Neuronal stem cell (in vitro differentiated cells): ENCODE measurements at regions not wholly inside any gene's neighbourhood (a gene's known extent, or its start where the extent isn't known, plus 50 kb on each side); places are given as distances from the start of the nearest gene placed in this dataset.

Experiments
- DNase-seq: peaks from one replicate; pipeline ENCODE4 v3.0.0-alpha.2; 2013; ENCODE audit warnings: low spot score
- H2AFZ ChIP-seq: one replicate; pipeline ENCODE4 v1.6.1; 2013; ENCODE audit warnings: mild to moderate bottlenecking, low read length, inconsistent platforms
- H2AK5ac ChIP-seq: 2 replicates; pipeline ENCODE4 v1.6.1; 2013; ENCODE audit warnings: low read depth, mild to moderate bottlenecking, inconsistent platforms, low read length, moderate library complexity, mixed read lengths
- H2BK120ac ChIP-seq: 2 replicates; pipeline ENCODE4 v1.6.1; 2013; ENCODE audit warnings: low read depth, mild to moderate bottlenecking, inconsistent platforms, low read length, moderate library complexity, mixed read lengths
- H2BK12ac ChIP-seq: one replicate; pipeline ENCODE4 v1.6.1; 2013; ENCODE audit warnings: low read length, inconsistent platforms
- H2BK15ac ChIP-seq: 2 replicates; pipeline ENCODE4 v1.6.1; 2013; ENCODE audit warnings: mild to moderate bottlenecking, low read length, inconsistent platforms, mixed read lengths
- H2BK5ac ChIP-seq: one replicate; pipeline ENCODE4 v1.6.1; 2013; ENCODE audit warnings: inconsistent platforms, mild to moderate bottlenecking, low read length, moderate library complexity
- H3K14ac ChIP-seq: one replicate; pipeline ENCODE4 v1.6.1; 2013; ENCODE audit warnings: low read length, inconsistent platforms
- H3K18ac ChIP-seq: 2 replicates; pipeline ENCODE4 v1.6.1; 2013; ENCODE audit warnings: low read length, inconsistent platforms
- H3K23ac ChIP-seq: 2 replicates; pipeline ENCODE4 v1.6.1; 2013; ENCODE audit warnings: low read depth, mild to moderate bottlenecking, mixed read lengths, low read length, inconsistent platforms; ENCODE audit not compliant: poor library complexity
- H3K27ac ChIP-seq: replicated peaks from 3 replicates; pipeline ENCODE4 v1.5.1; 2013; ENCODE audit warnings: low read length, inconsistent platforms
- H3K27me3 ChIP-seq, 3 experiments: 2 replicates each; pipeline ENCODE4 v1.6.1; 2013; ENCODE audit warnings: low read length in 3 of 3, mild to moderate bottlenecking in 2 of 3, inconsistent platforms in 1 of 3, low read depth in 1 of 3, mixed read lengths in 1 of 3, moderate library complexity in 1 of 3; ENCODE audit not compliant: control insufficient read depth in 3 of 3, insufficient read depth in 3 of 3
- H3K36me3 ChIP-seq, 2 donors: replicated peaks in 1 of 2; 2 replicates each; pipeline ENCODE4 v1.6.1; 2013; ENCODE audit warnings: low read length in 2 of 2; ENCODE audit not compliant: control insufficient read depth in 2 of 2, insufficient read depth in 2 of 2
- H3K4ac ChIP-seq: 2 replicates; pipeline ENCODE4 v1.6.1; 2013; ENCODE audit warnings: inconsistent platforms, mild to moderate bottlenecking, low read length, moderate library complexity
- H3K4me1 ChIP-seq, 2 donors: 1 replicate in 1 of 2; 2 replicates in 1 of 2; pipeline ENCODE4 v1.6.1; 2013; ENCODE audit warnings: low read length in 2 of 2, low read depth in 1 of 2; ENCODE audit not compliant: control insufficient read depth in 2 of 2, insufficient read depth in 1 of 2
- H3K4me2 ChIP-seq: one replicate; pipeline ENCODE4 v1.6.1; 2013; ENCODE audit warnings: mild to moderate bottlenecking, low read length, inconsistent platforms; ENCODE audit not compliant: insufficient read depth, poor library complexity, severe bottlenecking
- H3K4me3 ChIP-seq, 2 donors: 2 replicates each; pipeline ENCODE4 v1.5.1; 2013; ENCODE audit warnings: low read length in 2 of 2, mild to moderate bottlenecking in 2 of 2, inconsistent platforms in 1 of 2, moderate library complexity in 1 of 2
- H3K79me1 ChIP-seq: one replicate; pipeline ENCODE4 v1.6.1; 2013; ENCODE audit warnings: low read depth, mild to moderate bottlenecking, inconsistent platforms, low read length, moderate library complexity
- H3K9ac ChIP-seq: one replicate; pipeline ENCODE4 v1.6.1; 2013; ENCODE audit warnings: mild to moderate bottlenecking, low read depth, low read length, inconsistent platforms; ENCODE audit not compliant: poor library complexity
- H3K9me3 ChIP-seq, 2 donors: replicated peaks in 1 of 2; 2 replicates each; pipeline versions ENCODE3 to v1.6.1; 2013; ENCODE audit warnings: low read length in 2 of 2, mild to moderate bottlenecking in 2 of 2, inconsistent platforms in 1 of 2, low read depth in 1 of 2, mixed read lengths in 1 of 2, moderate library complexity in 1 of 2; ENCODE audit not compliant: control insufficient read depth in 2 of 2, insufficient read depth in 1 of 2
- H4K8ac ChIP-seq: one replicate; pipeline ENCODE4 v1.6.1; 2013; ENCODE audit warnings: low read depth, mild to moderate bottlenecking, inconsistent platforms, low read length, moderate library complexity
- H4K91ac ChIP-seq: one replicate; pipeline ENCODE4 v1.6.1; 2013; ENCODE audit warnings: low read length, low read depth, mild to moderate bottlenecking, inconsistent platforms; ENCODE audit not compliant: poor library complexity
- WGBS, 2 donors: extraction: QIAGEN DNeasy Blood & Tissue Kit; methylation state at CpG; one replicate each; pipeline ENCODE4 v1.1.7; 2013; ENCODE audit warnings: missing lambda C conversion rate in 2 of 2, mixed read lengths in 1 of 2; ENCODE audit not compliant: insufficient read length in 2 of 2, insufficient replicate concordance in 1 of 2; ENCODE audit errors: extremely low coverage in 2 of 2; 5-methylcytosine and 5-hydroxymethylcytosine counted together

- Histone ChIP-seq H2BK120ac (no peak overlapping the region), H3K36me3 (no peaks in the 10 kb centered on the region), H3K9me3 (no peaks in the 10 kb centered on the region), H2AK5ac (no peak overlapping the region), H2AFZ (no peak overlapping the region), H3K9ac (no peak overlapping the region), H2BK15ac (no peak overlapping the region), H4K91ac (no peak overlapping the region), H3K4me1 (no peaks in the 10 kb centered on the region), H3K23ac (no peak overlapping the region), H3K79me1 (no peaks in the 10 kb centered on the region), H3K4me3 (no peak overlapping the region), H3K4ac (no peak overlapping the region), H3K18ac (no peak overlapping the region), H2BK5ac (no peak overlapping the region), H4K8ac (no peak overlapping the region), H3K14ac (no peak overlapping the region), H3K27ac (no peak overlapping the region), H3K4me2 (no peak overlapping the region), H2BK12ac (no peak overlapping the region), H3K27me3 (peaks cover 0 to 9% (median 0%) of the 10 kb centered on the region in 3 experiments)
- no peak for DNase-seq
- no CpG with 5 or more reads among the region's 8 CpGs for WGBS, 2 donors
These were observed 74.1 kb downstream of the SLC35B3 start for GRCh38 chr6:8361259-8361658.

GRCh38 chr6:8352966-8353340 lies 82.4 kb downstream of the SLC35B3 start:
- Histone ChIP-seq H3K36me3 (no peaks in the 10 kb centered on the region), H2AFZ (no peak overlapping the region), H3K4me2 (no peak overlapping the region), H2BK120ac (no peak overlapping the region), H3K4me3 (no peak overlapping the region), H2BK5ac (no peak overlapping the region), H4K8ac (no peak overlapping the region), H3K9ac (no peak overlapping the region), H2BK15ac (no peak overlapping the region), H3K18ac (no peak overlapping the region), H3K9me3 (no peaks in the 10 kb centered on the region), H3K4me1 (no peaks in the 10 kb centered on the region), H3K27me3 (no peaks in the 10 kb centered on the region), H2BK12ac (no peak overlapping the region), H3K79me1 (no peaks in the 10 kb centered on the region), H4K91ac (no peak overlapping the region), H3K23ac (no peak overlapping the region), H3K14ac (no peak overlapping the region), H2AK5ac (no peak overlapping the region), H3K4ac (no peak overlapping the region), H3K27ac (no peak overlapping the region)
- no peak for DNase-seq
- WGBS, 2 donors = no CpG with 5 or more reads among the region's 4 CpGs

- Histone ChIP-seq H2AFZ (no peak overlapping the region), H2AK5ac (no peak overlapping the region), H3K4me3 (no peak overlapping the region), H2BK120ac (no peak overlapping the region), H3K27ac (no peak overlapping the region), H3K4me2 (no peak overlapping the region), H3K9ac (no peak overlapping the region), H4K8ac (no peak overlapping the region), H2BK12ac (no peak overlapping the region), H3K27me3 (no peaks in the 10 kb centered on the region), H3K79me1 (no peaks in the 10 kb centered on the region), H2BK5ac (no peak overlapping the region), H3K4me1 (no peaks in the 10 kb centered on the region), H3K9me3 (no peaks in the 10 kb centered on the region), H3K14ac (no peak overlapping the region), H2BK15ac (no peak overlapping the region), H4K91ac (no peak overlapping the region), H3K36me3 (no peaks in the 10 kb centered on the region), H3K23ac (no peak overlapping the region), H3K18ac (no peak overlapping the region), H3K4ac (no peak overlapping the region)
- WGBS, 2 donors = no CpG with 5 or more reads among the region's 1 CpG
- DNase-seq = no peak
These were observed 82.9 kb downstream of the SLC35B3 start for GRCh38 chr6:8352335-8352965.

- no peaks in the 10 kb centered on the region for H3K27me3 ChIP-seq
- no peak overlapping the region for H3K4me2 ChIP-seq
- H2BK15ac ChIP-seq = no peak overlapping the region
- H2BK5ac ChIP-seq = no peak overlapping the region
- no CpG with 5 or more reads among the region's 3 CpGs for WGBS, 2 donors
- no peak overlapping the region for H2BK120ac ChIP-seq
- H3K27ac ChIP-seq = no peak overlapping the region
- H4K8ac ChIP-seq = no peak overlapping the region
- H3K23ac ChIP-seq = no peak overlapping the region
- H3K79me1 ChIP-seq = no peaks in the 10 kb centered on the region
- H3K4me1 ChIP-seq = peaks cover 0 to 3% of the 10 kb centered on the region in 2 donors
- no peak overlapping the region for H3K4ac ChIP-seq
- no peak overlapping the region for H3K9ac ChIP-seq
- no peaks in the 10 kb centered on the region for H3K9me3 ChIP-seq
- H3K18ac ChIP-seq = no peak overlapping the region
- H3K36me3 ChIP-seq = no peaks in the 10 kb centered on the region
- H3K4me3 ChIP-seq = no peak overlapping the region
- no peak overlapping the region for H2AFZ ChIP-seq
- no peak for DNase-seq
- H2AK5ac ChIP-seq = no peak overlapping the region
- no peak overlapping the region for H2BK12ac ChIP-seq
- H3K14ac ChIP-seq = no peak overlapping the region
- no peak overlapping the region for H4K91ac ChIP-seq
These were observed 91.7 kb downstream of the SLC35B3 start for GRCh38 chr6:8343600-8343999.
